Endothelial cell of umbilical vein (primary cell): ENCODE measurements at regions not wholly inside any gene's neighbourhood (a gene's known extent, or its start where the extent isn't known, plus 50 kb on each side); places are given as distances from the start of the nearest gene placed in this dataset.

Source experiments
- BruUV-seq: library from RNA; stranded (reverse); fragments of 400-500 nt; replicated peaks from 2 replicates; lab custom pipeline; 2021; lab: Mats Ljungman, UMichigan
- CTCF ChIA-PET: fragments of 300-600, 350-600 bp; sonication (Branson Sonifier 250); formaldehyde crosslinking; loops from one replicate; lab custom pipeline; 2021; ENCODE audit warnings: antibody characterized with exemption, inconsistent platforms; lab: Charles Lee
- POLR2A ChIA-PET: fragments of 300-600, 350-600 bp; sonication (Branson Sonifier 250); formaldehyde crosslinking; loops from one replicate; lab custom pipeline; 2021; ENCODE audit warnings: antibody characterized with exemption, inconsistent platforms; lab: Charles Lee
- DNase-seq: peaks from one replicate; pipeline ENCODE4 v3.0.0-alpha.2; 2011; ENCODE audit warnings: low read depth, low spot score
- FAIRE-seq: peaks from 2 replicates; lab custom pipeline; 2011; peaks lifted over from hg19 to GRCh38; lab: Jason Lieb, UNC
- H2AFZ ChIP-seq: 2 replicates; pipeline ENCODE4 v1.6.0; 2012; ENCODE audit warnings: low read depth, low read length, control low read depth, inconsistent platforms
- H3K27ac ChIP-seq: 2 replicates; pipeline ENCODE4 v1.5.1; 2011; ENCODE audit warnings: low read depth, mild to moderate bottlenecking, control low read depth, low read length, moderate library complexity; ENCODE audit not compliant: insufficient read depth
- H3K27me3 ChIP-seq, 2 experiments: 2 replicates each; pipeline versions ENCODE4 v1.6.0 to v1.6.1; 2011; ENCODE audit warnings: low read length in 2 of 2, mixed read lengths in 1 of 2; ENCODE audit not compliant: control insufficient read depth in 2 of 2, insufficient read depth in 2 of 2
- H3K36me3 ChIP-seq, 2 experiments: 2 replicates in 1 of 2; 3 replicates in 1 of 2; pipeline ENCODE4 v1.5.1; 2011; ENCODE audit warnings: low read length in 2 of 2, mild to moderate bottlenecking in 1 of 2, moderate library complexity in 1 of 2; ENCODE audit not compliant: control insufficient read depth in 2 of 2, insufficient read depth in 2 of 2; ENCODE audit errors: extremely low read depth in 1 of 2
- H3K4me1 ChIP-seq: 3 replicates; pipeline ENCODE4 v1.5.1; 2011; ENCODE audit warnings: mild to moderate bottlenecking, low read length; ENCODE audit not compliant: control insufficient read depth, insufficient read depth; ENCODE audit errors: extremely low read depth
- H3K4me2 ChIP-seq: 2 replicates; pipeline ENCODE4 v1.6.1; 2011; ENCODE audit warnings: low read length, control low read depth, mixed read lengths; ENCODE audit not compliant: insufficient read depth
- H3K4me3 ChIP-seq, 3 experiments: fragments of 200-600 bp in 1 of 3; sonication (generic), shearing (Covaris generic) in 1 of 3; replicated peaks in 1 of 3; 2 replicates each; pipeline ENCODE4 v1.5.1; 2011 to 2016; ENCODE audit warnings: control low read depth in 3 of 3, low read length in 3 of 3, mild to moderate bottlenecking in 2 of 3, inconsistent platforms in 1 of 3, low read depth in 1 of 3, moderate library complexity in 1 of 3; ENCODE audit not compliant: insufficient read depth in 1 of 3
- H3K79me2 ChIP-seq: 2 replicates; pipeline ENCODE4 v1.6.0; 2012; ENCODE audit warnings: low read length, inconsistent platforms; ENCODE audit not compliant: control insufficient read depth, insufficient read depth
- H3K9ac ChIP-seq: replicated peaks from 2 replicates; pipeline ENCODE3; 2011; ENCODE audit warnings: low read length, control low read depth; ENCODE audit not compliant: insufficient read depth; ENCODE audit errors: extremely low read depth
- H3K9me1 ChIP-seq: replicated peaks from 3 replicates; pipeline ENCODE4 v1.6.0; 2011; ENCODE audit warnings: mild to moderate bottlenecking, low read length; ENCODE audit not compliant: control insufficient read depth, insufficient read depth; ENCODE audit errors: extremely low read depth
- H3K9me3 ChIP-seq: replicated peaks from 2 replicates; pipeline ENCODE4 v1.5.1; 2012; ENCODE audit warnings: low read length, inconsistent platforms; ENCODE audit not compliant: control insufficient read depth, insufficient read depth
- H4K20me1 ChIP-seq: replicated peaks from 2 replicates; pipeline ENCODE3; 2011; ENCODE audit warnings: mild to moderate bottlenecking, low read length; ENCODE audit not compliant: control insufficient read depth, insufficient read depth; ENCODE audit errors: extremely low read depth
- EZH2 ChIP-seq: IDR thresholded peaks from 2 replicates; pipeline ENCODE4 v1.6.1; 2012; ENCODE audit warnings: borderline replicate concordance, low read depth, mild to moderate bottlenecking, moderate library complexity, low read length, inconsistent platforms; ENCODE audit not compliant: severe bottlenecking
- FOS ChIP-seq: IDR thresholded peaks from 2 replicates; pipeline ENCODE4 v1.6.1; 2011; ENCODE audit warnings: mild to moderate bottlenecking, low read length, moderate library complexity, borderline replicate concordance; ENCODE audit not compliant: insufficient read depth
- GATA2 ChIP-seq: IDR thresholded peaks from 2 replicates; pipeline ENCODE4 v1.7.0; 2011; ENCODE audit warnings: low read depth, mild to moderate bottlenecking, moderate library complexity, mixed read lengths, low read length; ENCODE audit not compliant: insufficient read length, insufficient read depth
- JUN ChIP-seq: IDR thresholded peaks from 2 replicates; pipeline ENCODE4 v1.6.1; 2011; ENCODE audit warnings: borderline replicate concordance, low read depth; ENCODE audit not compliant: insufficient read length, insufficient read depth
- MYC ChIP-seq: IDR thresholded peaks from one replicate; pipeline ENCODE4 v1.6.1; 2011; ENCODE audit warnings: mild to moderate bottlenecking, low read depth, low read length
- POLR2A ChIP-seq: IDR thresholded peaks from 2 replicates; pipeline ENCODE4 v1.6.1; 2012; ENCODE audit warnings: low read depth, mild to moderate bottlenecking, control low read depth, low read length
- POLR2AphosphoS5 ChIP-seq: IDR thresholded peaks from 2 replicates; pipeline ENCODE4 v1.6.1; 2012; ENCODE audit warnings: low read depth, mild to moderate bottlenecking, control low read depth, low read length, moderate library complexity; ENCODE audit not compliant: insufficient read depth
- dilution Hi-C: fragments of 300-500 bp; cut with MboI; formaldehyde crosslinking; loops from one replicate; pipeline ENCODE4 v1.15.0; 2019; ENCODE audit warnings: low sequenced_read_pairs; ENCODE audit not compliant: extremely low pct_ligation_motif_present
- intact Hi-C: fragments of 100-400 bp; cut with micrococcal nuclease; formaldehyde crosslinking; loops from one replicate; pipeline ENCODE4 v1.10.0; 2022
- TF ChIP-seq, protein P1 (sequence below): IDR thresholded peaks from 2 replicates; pipeline ENCODE4 v1.6.1; 2011; ENCODE audit not compliant: insufficient read depth, insufficient read length
- TF ChIP-seq, protein P2 (sequence below), 2 donors: IDR thresholded peaks; 1 replicate in 1 of 2; 2 replicates in 1 of 2; pipeline ENCODE4 v1.5.1; 2011; ENCODE audit warnings: low read length in 2 of 2, mild to moderate bottlenecking in 2 of 2, moderate library complexity in 2 of 2, control low read depth in 1 of 2, inconsistent platforms in 1 of 2, low read depth in 1 of 2; ENCODE audit not compliant: insufficient read depth in 1 of 2; ENCODE audit errors: extremely low read depth in 1 of 2

DNA sequence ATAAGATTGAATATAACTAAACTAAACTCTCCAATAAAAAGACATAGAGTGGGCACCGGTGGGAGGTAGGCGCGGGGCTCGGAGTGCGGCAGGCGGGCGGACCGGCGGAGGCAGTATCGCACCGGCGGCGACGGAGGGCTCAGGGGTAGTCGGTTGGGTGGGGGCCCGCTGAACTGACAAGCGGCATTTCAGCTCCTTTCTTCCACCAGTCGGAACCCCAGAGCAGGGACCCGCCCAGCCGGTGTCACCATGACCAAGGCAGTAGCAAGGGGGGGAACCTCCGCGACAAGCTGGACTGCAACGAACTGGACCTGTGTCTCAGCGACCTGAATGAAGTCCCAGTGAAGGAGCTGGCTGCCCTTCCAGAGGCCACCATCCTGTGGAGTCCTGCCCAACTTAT is 156.7 kb downstream of the HINT1 start:
- Histone ChIP-seq H3K9me1 (no peaks in the 10 kb centered on the region), H3K79me2 (no peaks in the 10 kb centered on the region), H3K9ac (no peak overlapping the region), H3K27me3 (peaks cover 0 to 2% of the 10 kb centered on the region in 2 experiments), H3K4me2 (no peak overlapping the region), H3K4me1 (no peaks in the 10 kb centered on the region), H3K4me3 (no peak overlapping the region), H3K9me3 (no peaks in the 10 kb centered on the region), H2AFZ (no peak overlapping the region), H3K36me3 (no peaks in the 10 kb centered on the region), H4K20me1 (no peaks in the 10 kb centered on the region), H3K27ac (no peak overlapping the region)
- dilution Hi-C loops = no loop called here
- ChIA-PET CTCF (interaction anchor here (0.8 kb wide), 1 partner anchor 1237 kb away, joined by 3 read pairs; no protein-coding TSS in a partner anchor), POLR2A (no interaction called here)
- FAIRE-seq = no peak
- TF ChIP-seq POLR2A (no peak), EZH2 (no peak), GATA2 (no peak), FOS (no peak), JUN (no peak), POLR2AphosphoS5 (no peak), MYC (no peak)
- TF ChIP-seq, protein P1, sequence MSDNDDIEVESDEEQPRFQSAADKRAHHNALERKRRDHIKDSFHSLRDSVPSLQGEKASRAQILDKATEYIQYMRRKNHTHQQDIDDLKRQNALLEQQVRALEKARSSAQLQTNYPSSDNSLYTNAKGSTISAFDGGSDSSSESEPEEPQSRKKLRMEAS = no peak
- TF ChIP-seq, protein P2, sequence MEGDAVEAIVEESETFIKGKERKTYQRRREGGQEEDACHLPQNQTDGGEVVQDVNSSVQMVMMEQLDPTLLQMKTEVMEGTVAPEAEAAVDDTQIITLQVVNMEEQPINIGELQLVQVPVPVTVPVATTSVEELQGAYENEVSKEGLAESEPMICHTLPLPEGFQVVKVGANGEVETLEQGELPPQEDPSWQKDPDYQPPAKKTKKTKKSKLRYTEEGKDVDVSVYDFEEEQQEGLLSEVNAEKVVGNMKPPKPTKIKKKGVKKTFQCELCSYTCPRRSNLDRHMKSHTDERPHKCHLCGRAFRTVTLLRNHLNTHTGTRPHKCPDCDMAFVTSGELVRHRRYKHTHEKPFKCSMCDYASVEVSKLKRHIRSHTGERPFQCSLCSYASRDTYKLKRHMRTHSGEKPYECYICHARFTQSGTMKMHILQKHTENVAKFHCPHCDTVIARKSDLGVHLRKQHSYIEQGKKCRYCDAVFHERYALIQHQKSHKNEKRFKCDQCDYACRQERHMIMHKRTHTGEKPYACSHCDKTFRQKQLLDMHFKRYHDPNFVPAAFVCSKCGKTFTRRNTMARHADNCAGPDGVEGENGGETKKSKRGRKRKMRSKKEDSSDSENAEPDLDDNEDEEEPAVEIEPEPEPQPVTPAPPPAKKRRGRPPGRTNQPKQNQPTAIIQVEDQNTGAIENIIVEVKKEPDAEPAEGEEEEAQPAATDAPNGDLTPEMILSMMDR (IDR thresholded peaks at IDR 0.05; ENCODE audit: extremely low read depth in 1 of 2, insufficient read depth in 1 of 2, low read depth in 1 of 2, low read length in 2 of 2) = no peak
- intact Hi-C loops = no loop called here
- no peak for DNase-seq
- BruUV-seq = no TSS peak
